AG04450 (cell line): ENCODE measurements at regions not wholly inside any gene's neighbourhood (a gene's known extent, or its start where the extent isn't known, plus 50 kb on each side); places are given as distances from the start of the nearest gene placed in this dataset.

Experiments
- CTCF ChIA-PET: fragments of 300-600, 350-600 bp; formaldehyde crosslinking; extraction: SDS; loops from one replicate; lab custom pipeline; 2022; ENCODE audit warnings: antibody characterized with exemption, inconsistent platforms; lab: Charles Lee
- POLR2A ChIA-PET: fragments of 350-600 bp; formaldehyde crosslinking; extraction: SDS; loops from one replicate; lab custom pipeline; 2021; ENCODE audit warnings: antibody characterized with exemption, inconsistent platforms; lab: Yijun Ruan, JAX
- DNase-seq: peaks from one replicate; pipeline ENCODE4 v3.0.0-alpha.2; 2011; ENCODE audit warnings: low read depth, low spot score
- H3K27ac ChIP-seq: one replicate; pipeline ENCODE4 v1.5.1; 2012; ENCODE audit warnings: low read depth, low read length, control low read depth
- H3K27me3 ChIP-seq: one replicate; pipeline ENCODE4 v1.6.0; 2012; ENCODE audit warnings: low read length; ENCODE audit not compliant: control insufficient read depth, insufficient read depth
- H3K4me3 ChIP-seq: 2 replicates; pipeline ENCODE4 v1.5.1; 2011; ENCODE audit warnings: mild to moderate bottlenecking, low read depth, low read length, control low read depth
- H3K9me3 ChIP-seq: 2 replicates; pipeline ENCODE4 v1.5.1; 2012; ENCODE audit warnings: low read length; ENCODE audit not compliant: control insufficient read depth, insufficient read depth
- TF ChIP-seq, protein P1 (sequence below): IDR thresholded peaks from 2 replicates; pipeline ENCODE4 v1.5.1; 2011; ENCODE audit warnings: low read depth, low read length, control low read depth, inconsistent platforms

DNA sequence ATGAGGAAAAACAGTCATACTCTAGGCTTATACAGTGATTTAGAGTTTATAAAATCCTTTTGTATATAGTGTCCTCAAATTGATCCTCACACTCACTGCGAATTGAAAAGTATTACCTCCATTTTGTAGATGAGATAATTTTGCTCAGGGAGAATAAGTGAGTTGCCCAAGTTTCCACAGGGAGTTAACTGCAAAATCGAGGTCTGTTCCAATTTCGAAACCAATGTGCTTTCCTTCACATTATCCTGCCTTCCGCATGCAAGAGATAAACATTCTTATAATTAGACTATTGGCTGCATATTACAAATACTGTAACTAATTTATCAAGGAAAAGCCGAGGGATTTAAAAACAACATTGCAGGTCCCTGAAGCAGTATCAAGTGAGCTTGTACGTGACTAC, 667.0 kb downstream of the SQOR start:
- ChIA-PET POLR2A (no interaction called here), CTCF (interaction anchor here (2.3 to 4.1 kb wide), 2 partner anchors 11 to 596 kb away, joined by 7 to 26 read pairs; no protein-coding TSS in a partner anchor)
- Histone ChIP-seq H3K9me3 (no peaks in the 10 kb centered on the region), H3K27me3 (no peaks in the 10 kb centered on the region), H3K4me3 (no peak overlapping the region), H3K27ac (no peak overlapping the region)
- DNase-seq = no peak
- TF ChIP-seq, protein P1, sequence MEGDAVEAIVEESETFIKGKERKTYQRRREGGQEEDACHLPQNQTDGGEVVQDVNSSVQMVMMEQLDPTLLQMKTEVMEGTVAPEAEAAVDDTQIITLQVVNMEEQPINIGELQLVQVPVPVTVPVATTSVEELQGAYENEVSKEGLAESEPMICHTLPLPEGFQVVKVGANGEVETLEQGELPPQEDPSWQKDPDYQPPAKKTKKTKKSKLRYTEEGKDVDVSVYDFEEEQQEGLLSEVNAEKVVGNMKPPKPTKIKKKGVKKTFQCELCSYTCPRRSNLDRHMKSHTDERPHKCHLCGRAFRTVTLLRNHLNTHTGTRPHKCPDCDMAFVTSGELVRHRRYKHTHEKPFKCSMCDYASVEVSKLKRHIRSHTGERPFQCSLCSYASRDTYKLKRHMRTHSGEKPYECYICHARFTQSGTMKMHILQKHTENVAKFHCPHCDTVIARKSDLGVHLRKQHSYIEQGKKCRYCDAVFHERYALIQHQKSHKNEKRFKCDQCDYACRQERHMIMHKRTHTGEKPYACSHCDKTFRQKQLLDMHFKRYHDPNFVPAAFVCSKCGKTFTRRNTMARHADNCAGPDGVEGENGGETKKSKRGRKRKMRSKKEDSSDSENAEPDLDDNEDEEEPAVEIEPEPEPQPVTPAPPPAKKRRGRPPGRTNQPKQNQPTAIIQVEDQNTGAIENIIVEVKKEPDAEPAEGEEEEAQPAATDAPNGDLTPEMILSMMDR = no peak

DNA sequence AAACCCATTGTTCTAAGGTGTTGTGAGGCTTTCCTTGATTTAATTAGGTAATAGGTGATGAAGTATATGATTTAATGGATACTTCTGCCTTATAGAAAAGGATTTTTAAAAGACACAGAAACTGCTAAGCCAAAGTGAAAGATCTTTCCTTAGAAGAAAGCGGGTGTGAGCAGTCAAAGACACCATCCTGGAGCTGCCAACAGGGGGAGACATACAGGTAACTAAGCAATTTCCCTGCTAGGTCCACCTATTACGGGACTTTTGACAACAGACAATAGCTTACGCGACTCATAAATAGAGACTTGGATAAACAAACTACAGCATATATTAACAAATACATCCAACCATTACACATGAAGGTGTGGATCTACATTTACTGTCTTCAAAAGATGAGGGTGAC, 669.5 kb downstream of the SQOR start:
- CTCF ChIA-PET = no interaction called here

DNA sequence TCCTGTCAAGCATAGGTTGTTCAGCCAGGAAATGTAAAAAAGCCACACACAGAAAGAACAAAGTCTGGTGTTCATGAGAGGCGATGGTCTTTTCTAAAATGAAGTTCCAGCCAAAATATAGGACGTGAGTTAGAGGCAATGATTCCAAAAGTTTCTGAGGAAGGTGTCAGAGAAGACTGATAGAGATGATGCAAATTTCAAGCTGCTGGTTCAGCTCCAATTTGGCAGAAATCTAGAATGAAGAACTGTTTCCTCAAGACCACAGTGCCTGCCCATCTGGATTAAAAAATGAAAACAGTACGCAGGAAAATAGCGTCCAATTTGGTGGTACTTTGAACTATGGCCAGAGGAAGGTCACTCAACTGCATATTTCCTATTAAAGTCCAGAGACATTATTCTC, 672.9 kb downstream of the SQOR start:
- POLR2A ChIA-PET = no interaction called here
- CTCF ChIA-PET = no interaction called here
- no peaks in the 10 kb centered on the region for H3K27me3 ChIP-seq
- DNase-seq = no peak
- TF ChIP-seq, protein P1 = no peak
- no peak overlapping the region for H3K27ac ChIP-seq
- no peaks in the 10 kb centered on the region for H3K9me3 ChIP-seq
- no peak overlapping the region for H3K4me3 ChIP-seq

More for the DNA sequence above, 669.5 kb downstream of the SQOR start:
- Histone ChIP-seq H3K27ac (no peak overlapping the region), H3K27me3 (no peaks in the 10 kb centered on the region), H3K4me3 (no peak overlapping the region), H3K9me3 (no peaks in the 10 kb centered on the region)
- no peak for DNase-seq
- POLR2A ChIA-PET = no interaction called here
- TF ChIP-seq, protein P1 = peak; percentile 38

DNA sequence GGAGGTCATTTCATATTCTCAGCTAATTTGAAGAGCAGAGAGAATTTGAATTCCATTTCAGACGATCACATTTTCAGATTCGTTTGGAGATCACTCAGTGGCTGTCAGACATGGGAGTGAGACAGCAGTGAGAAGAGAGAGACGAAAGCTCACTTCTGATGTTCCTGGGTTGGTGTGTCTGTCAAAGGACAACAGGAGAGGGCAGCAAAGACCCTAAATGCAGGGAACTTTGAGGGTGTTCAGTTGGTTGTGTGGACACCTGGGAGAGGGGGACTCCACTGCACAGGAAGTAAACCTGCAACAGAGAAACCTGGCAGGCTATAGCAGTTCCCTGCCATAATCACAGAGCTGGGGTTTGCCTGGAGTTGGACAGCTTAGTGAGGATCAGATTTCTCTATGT, 675.1 kb downstream of the SQOR start:
- DNase-seq = no peak
- Histone ChIP-seq H3K27ac (no peak overlapping the region), H3K4me3 (no peak overlapping the region), H3K9me3 (no peaks in the 10 kb centered on the region), H3K27me3 (no peaks in the 10 kb centered on the region)
- TF ChIP-seq, protein P1 = no peak
- POLR2A ChIA-PET = no interaction called here
- CTCF ChIA-PET = interaction anchor here (0.5 to 0.9 kb wide), 4 partner anchors 16 to 1742 kb away, joined by 3 to 7 read pairs (median 3); no protein-coding TSS in a partner anchor

DNA sequence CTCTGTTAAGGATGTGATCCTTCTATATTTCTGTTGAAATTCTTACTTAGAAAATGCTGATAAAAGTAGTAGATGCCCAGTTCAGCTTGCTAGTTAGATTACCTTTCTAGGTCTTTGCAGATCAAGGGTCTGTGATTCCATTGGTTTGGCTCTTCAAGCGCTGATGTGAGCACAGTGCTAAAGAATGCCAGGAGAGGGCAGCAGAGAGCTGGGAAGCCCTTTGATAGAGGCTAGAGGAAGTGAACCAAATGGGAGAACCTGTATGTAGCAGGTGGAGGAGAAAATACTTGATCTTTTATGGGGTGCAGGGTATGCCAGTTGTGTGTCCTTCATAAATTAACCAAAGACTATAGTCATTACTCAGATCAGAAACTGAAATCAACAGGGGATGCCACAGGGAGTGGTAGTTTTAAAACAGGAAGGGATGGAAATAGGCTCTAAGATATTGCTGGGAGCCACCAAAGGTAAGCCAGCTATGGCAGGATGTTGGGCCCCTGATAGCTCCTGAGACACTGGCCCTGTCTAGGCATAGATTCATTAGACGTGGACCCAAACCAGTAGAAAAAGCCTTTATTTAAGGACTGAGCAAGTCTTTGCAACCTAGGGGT, 677.4 kb downstream of the SQOR start:
- CTCF ChIA-PET = interaction anchor here (0.5 to 3.1 kb wide), 21 partner anchors 9 to 1995 kb away, joined by 3 to 26 read pairs (median 4); no protein-coding TSS in a partner anchor
- DNase-seq = peak; percentile 2
- Histone ChIP-seq H3K27ac (no peak overlapping the region), H3K27me3 (no peaks in the 10 kb centered on the region), H3K9me3 (no peaks in the 10 kb centered on the region), H3K4me3 (no peak overlapping the region)
- TF ChIP-seq, protein P1 = peak; percentile 92
- POLR2A ChIA-PET = no interaction called here
